ENCODE measurements at regions not wholly inside any gene's neighbourhood (a gene's known extent, or its start where the extent isn't known, plus 50 kb on each side); places are given as distances from the start of the nearest gene placed in this dataset.

GRCh38 chr17:27404676-27405075, 51.6 kb upstream of the KSR1 start:
- no peak for TF ChIP-seq CTCF (IDR thresholded peaks at IDR 0.05; ENCODE audit: low read depth, low read length, poor library complexity, severe bottlenecking)
- TF ChIP-seq EZH2phosphoT487 (IDR thresholded peaks at IDR 0.05; ENCODE audit: borderline replicate concordance, low read length), result no peak
